SK-N-SH (cell line): ENCODE measurements at regions not wholly inside any gene's neighbourhood (a gene's known extent, or its start where the extent isn't known, plus 50 kb on each side); places are given as distances from the start of the nearest gene placed in this dataset.

ENCODE experiments used
- CTCF ChIA-PET: fragments of 300-600, 350-600 bp; formaldehyde crosslinking; extraction: SDS; loops from one replicate; lab custom pipeline; 2021; lab: Yijun Ruan, JAX
- POLR2A ChIA-PET: fragments of 350-600 bp; sonication (Branson Sonifier 250); formaldehyde crosslinking; extraction: SDS; loops from one replicate; lab custom pipeline; 2020; ENCODE audit warnings: antibody characterized with exemption, inconsistent platforms; lab: Yijun Ruan, JAX
- DNase-seq: peaks from one replicate; pipeline ENCODE4 v3.0.0; 2012
- H2AFZ ChIP-seq: fragments of 200-600 bp; sonication (generic); 2 replicates; pipeline ENCODE4 v1.8.1; 2016; ENCODE audit warnings: antibody characterized with exemption, mild to moderate bottlenecking, low read depth
- H3F3A ChIP-seq: fragments of 200-600 bp; sonication (generic); replicated peaks from 2 replicates; pipeline ENCODE3; 2016; ENCODE audit warnings: antibody characterized with exemption, mild to moderate bottlenecking; ENCODE audit not compliant: insufficient read depth
- H3K27ac ChIP-seq, 2 experiments: fragments of 200-500 bp in 1 of 2; fragments of 200-600 bp in 1 of 2; sonication (Bioruptor generic) in 1 of 2; sonication (generic), shearing (Covaris generic) in 1 of 2; 2 replicates each; pipeline versions ENCODE4 v1.5.1 to v1.6.1; 2014 to 2016; ENCODE audit warnings: low read depth in 2 of 2, inconsistent platforms in 1 of 2, low read length in 1 of 2, mild to moderate bottlenecking in 1 of 2, mixed read lengths in 1 of 2
- H3K27me3 ChIP-seq: fragments of 200-600 bp; sonication (generic), shearing (Covaris generic); 2 replicates; pipeline ENCODE4 v1.6.1; 2016; ENCODE audit warnings: mixed run types; ENCODE audit not compliant: insufficient read depth
- H3K36me3 ChIP-seq, 2 experiments: fragments of 200-500 bp in 1 of 2; fragments of 200-600 bp in 1 of 2; sonication (Bioruptor generic) in 1 of 2; sonication (generic) in 1 of 2; replicated peaks in 1 of 2; 2 replicates each; pipeline versions ENCODE3 to v1.5.1; 2014 to 2016; ENCODE audit warnings: low read length in 1 of 2, mild to moderate bottlenecking in 1 of 2; ENCODE audit not compliant: insufficient read depth in 2 of 2, control insufficient read depth in 1 of 2
- H3K4me1 ChIP-seq, 2 experiments: fragments of 200-500 bp in 1 of 2; fragments of 200-600 bp in 1 of 2; sonication (Bioruptor generic) in 1 of 2; sonication (generic), shearing (Covaris generic) in 1 of 2; 2 replicates each; pipeline versions ENCODE4 v1.5.1 to v1.6.1; 2014 to 2016; ENCODE audit warnings: low read depth in 1 of 2, low read length in 1 of 2, mixed run types in 1 of 2; ENCODE audit not compliant: insufficient read depth in 2 of 2, control insufficient read depth in 1 of 2
- H3K4me2 ChIP-seq: fragments of 200-600 bp; sonication (generic), shearing (Covaris generic); 2 replicates; pipeline ENCODE4 v1.6.1; 2017; ENCODE audit warnings: mixed run types
- H3K4me3 ChIP-seq, 2 experiments: fragments of 200-500 bp in 1 of 2; fragments of 200-600 bp in 1 of 2; sonication (Bioruptor generic) in 1 of 2; sonication (generic), shearing (Covaris generic) in 1 of 2; 2 replicates each; pipeline versions ENCODE4 v1.5.1 to v1.8.1; 2014 to 2016; ENCODE audit warnings: low read depth in 2 of 2, inconsistent platforms in 1 of 2, low read length in 1 of 2, mild to moderate bottlenecking in 1 of 2, mixed read lengths in 1 of 2, moderate library complexity in 1 of 2
- H3K79me2 ChIP-seq: fragments of 200-600 bp; sonication (generic); 2 replicates; pipeline ENCODE4 v1.8.1; 2017; ENCODE audit warnings: mild to moderate bottlenecking; ENCODE audit not compliant: insufficient read depth
- H3K9ac ChIP-seq: fragments of 200-600 bp; sonication (generic); 2 replicates; pipeline ENCODE4 v1.6.1; 2017; ENCODE audit warnings: mixed run types
- H3K9me2 ChIP-seq: fragments of 200-600 bp; sonication (generic); 2 replicates; pipeline ENCODE4 v1.6.1; 2017; ENCODE audit warnings: mixed run types
- H3K9me3 ChIP-seq: fragments of 200-600 bp; sonication (generic); 2 replicates; pipeline ENCODE4 v1.6.1; 2017; ENCODE audit warnings: mixed run types, mild to moderate bottlenecking, moderate library complexity
- H4K20me1 ChIP-seq: fragments of 200-600 bp; sonication (generic); 2 replicates; pipeline ENCODE4 v1.6.1; 2017; ENCODE audit warnings: mild to moderate bottlenecking, mixed run types; ENCODE audit not compliant: insufficient read depth
- CTCF ChIP-seq: fragments of 200-600 bp; sonication (generic); IDR thresholded peaks from 2 replicates; pipeline ENCODE4 v1.6.1; 2017; ENCODE audit warnings: antibody characterized with exemption, mild to moderate bottlenecking, moderate library complexity
- ELF1 ChIP-seq: IDR thresholded peaks from 2 replicates; pipeline ENCODE4 v1.4.0; 2012
- FOXJ3 ChIP-seq: sonication (generic); formaldehyde crosslinking; IDR thresholded peaks from 2 replicates; pipeline ENCODE4 v1.5.1; 2020; ENCODE audit warnings: mild to moderate bottlenecking, missing genetic modification reagents
- GATA2 ChIP-seq: sonication (generic); formaldehyde crosslinking; IDR thresholded peaks from 2 replicates; pipeline ENCODE4 v1.5.0; 2020; ENCODE audit warnings: mild to moderate bottlenecking, missing genetic modification reagents
- IRF3 ChIP-seq: fragments of 150-350 bp; IDR thresholded peaks from 2 replicates; pipeline ENCODE4 v1.6.1; 2016; ENCODE audit warnings: mild to moderate bottlenecking, low read depth, low read length
- JUND ChIP-seq: IDR thresholded peaks from 2 replicates; pipeline ENCODE4 v1.4.0; 2012
- MAX ChIP-seq: IDR thresholded peaks from 2 replicates; pipeline ENCODE4 v1.4.0; 2012; ENCODE audit warnings: low read depth
- MEF2A ChIP-seq: IDR thresholded peaks from 2 replicates; pipeline ENCODE4 v1.4.0; 2012; ENCODE audit warnings: low read depth, borderline replicate concordance
- POLR2AphosphoS5 ChIP-seq: IDR thresholded peaks from 2 replicates; pipeline ENCODE4 v1.6.1; 2012; ENCODE audit warnings: low read depth, low read length
- RAD21 ChIP-seq: IDR thresholded peaks from 2 replicates; pipeline ENCODE4 v1.6.1; 2012; ENCODE audit warnings: mild to moderate bottlenecking, low read length
- RXRA ChIP-seq: IDR thresholded peaks from 2 replicates; pipeline ENCODE4 v1.4.0; 2012; ENCODE audit warnings: low read depth, mild to moderate bottlenecking, borderline replicate concordance
- YY1 ChIP-seq: IDR thresholded peaks from 2 replicates; pipeline ENCODE4 v1.4.0; 2012; ENCODE audit warnings: low read depth, mild to moderate bottlenecking
- ZBTB33 ChIP-seq: IDR thresholded peaks from 2 replicates; pipeline ENCODE4 v1.4.0; 2012; ENCODE audit warnings: low read depth, borderline replicate concordance
- WGBS: methylation state at CpG from one replicate; pipeline ENCODE4 v1.1.6; 2017; ENCODE audit warnings: low lambda C conversion rate; 5-methylcytosine and 5-hydroxymethylcytosine counted together

- no peak overlapping the region for H3K4me2 ChIP-seq
- 1% methylated on average over 13 of the region's 13 CpGs for WGBS
- 0 out of 2 replicates have a peak, but pooled peaks cover 3% of the 10 kb centered on the region for H3K9me2 ChIP-seq
- H3K27ac ChIP-seq, result no peak overlapping the region
- POLR2A ChIA-PET, result no interaction called here
- CTCF ChIA-PET, result no interaction called here
- no peaks in the 10 kb centered on the region for H3K9me3 ChIP-seq
- H3K79me2 ChIP-seq, result no peaks in the 10 kb centered on the region
- no peaks in the 10 kb centered on the region for H3K36me3 ChIP-seq
- H2AFZ ChIP-seq, result no peak overlapping the region
- TF ChIP-seq RXRA, result no peak
- TF ChIP-seq ELF1, result no peak
- TF ChIP-seq CTCF, result peak; percentile 33; the same call in 1 of the 2 replicates
- no peak for TF ChIP-seq ZBTB33
- H3K4me3 ChIP-seq, result peak overlapping the region in 1 of 2 experiments; percentile 7; a peak in 1 of 4 replicates
- H3F3A ChIP-seq, result no peaks in the 10 kb centered on the region
- no peaks in the 10 kb centered on the region for H3K4me1 ChIP-seq
- no peaks in the 10 kb centered on the region for H4K20me1 ChIP-seq
- H3K27me3 ChIP-seq, result no peaks in the 10 kb centered on the region
- H3K9ac ChIP-seq, result no peak overlapping the region
- DNase-seq, result no peak
Measured at GRCh38 chr14:21894003-21894897, 220.6 kb upstream of the OR4E1 start.

- Histone ChIP-seq H3F3A (no peaks in the 10 kb centered on the region), H3K4me2 (no peak overlapping the region), H3K36me3 (no peaks in the 10 kb centered on the region), H3K4me1 (no peaks in the 10 kb centered on the region), H3K4me3 (no peak overlapping the region), H3K27me3 (no peaks in the 10 kb centered on the region), H3K9ac (no peak overlapping the region), H3K27ac (no peak overlapping the region), H3K9me2 (0 out of 2 replicates have a peak, but pooled peaks cover 3% of the 10 kb centered on the region), H2AFZ (no peak overlapping the region), H3K79me2 (no peaks in the 10 kb centered on the region), H4K20me1 (no peaks in the 10 kb centered on the region), H3K9me3 (no peaks in the 10 kb centered on the region)
- WGBS, result 72% methylated on average over 1 of the region's 1 CpG
- ChIA-PET CTCF (interaction anchor here (1.2 kb wide), 1 partner anchor 26 kb away, joined by 3 read pairs; no protein-coding TSS in a partner anchor), POLR2A (no interaction called here)
- DNase-seq, result no peak
- TF ChIP-seq POLR2AphosphoS5 (no peak), GATA2 (CRISPR knock-in tag) (no peak), FOXJ3 (CRISPR knock-in tag) (no peak), YY1 (no peak), MEF2A (no peak), IRF3 (no peak), JUND (no peak), MAX (no peak), RAD21 (no peak)
Measured at GRCh38 chr14:21891921-21892320, 218.3 kb upstream of the OR4E1 start.
